Retinal pigment epithelial cell (primary cell): ENCODE measurements at regions not wholly inside any gene's neighbourhood (a gene's known extent, or its start where the extent isn't known, plus 50 kb on each side); places are given as distances from the start of the nearest gene placed in this dataset.

Experiments
- DNase-seq: peaks from one replicate; pipeline ENCODE4 v3.0.0-alpha.2; 2010; ENCODE audit warnings: low read depth
- H3K4me3 ChIP-seq: 2 replicates; pipeline ENCODE4 v1.5.1; 2011; ENCODE audit warnings: mild to moderate bottlenecking, low read length, control low read depth, moderate library complexity
- TF ChIP-seq, protein P1 (sequence below): conservative IDR thresholded peaks from 2 replicates; pipeline ENCODE4 v1.5.1; 2011; ENCODE audit warnings: low read depth, low read length, control low read depth, inconsistent platforms

GRCh38 chr1:78279051-78279450, 211.7 kb upstream of the PTGFR start:
- no peak for DNase-seq
- TF ChIP-seq, protein P1, sequence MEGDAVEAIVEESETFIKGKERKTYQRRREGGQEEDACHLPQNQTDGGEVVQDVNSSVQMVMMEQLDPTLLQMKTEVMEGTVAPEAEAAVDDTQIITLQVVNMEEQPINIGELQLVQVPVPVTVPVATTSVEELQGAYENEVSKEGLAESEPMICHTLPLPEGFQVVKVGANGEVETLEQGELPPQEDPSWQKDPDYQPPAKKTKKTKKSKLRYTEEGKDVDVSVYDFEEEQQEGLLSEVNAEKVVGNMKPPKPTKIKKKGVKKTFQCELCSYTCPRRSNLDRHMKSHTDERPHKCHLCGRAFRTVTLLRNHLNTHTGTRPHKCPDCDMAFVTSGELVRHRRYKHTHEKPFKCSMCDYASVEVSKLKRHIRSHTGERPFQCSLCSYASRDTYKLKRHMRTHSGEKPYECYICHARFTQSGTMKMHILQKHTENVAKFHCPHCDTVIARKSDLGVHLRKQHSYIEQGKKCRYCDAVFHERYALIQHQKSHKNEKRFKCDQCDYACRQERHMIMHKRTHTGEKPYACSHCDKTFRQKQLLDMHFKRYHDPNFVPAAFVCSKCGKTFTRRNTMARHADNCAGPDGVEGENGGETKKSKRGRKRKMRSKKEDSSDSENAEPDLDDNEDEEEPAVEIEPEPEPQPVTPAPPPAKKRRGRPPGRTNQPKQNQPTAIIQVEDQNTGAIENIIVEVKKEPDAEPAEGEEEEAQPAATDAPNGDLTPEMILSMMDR, result no peak

GRCh38 chr1:78280626-78281025, 210.1 kb upstream of the PTGFR start:
- DNase-seq, result no peak
- TF ChIP-seq, protein P1, result no peak
- no peak overlapping the region for H3K4me3 ChIP-seq

More at GRCh38 chr1:78279051-78279450, 211.7 kb upstream of the PTGFR start:
- H3K4me3 ChIP-seq, result no peak overlapping the region

DNA sequence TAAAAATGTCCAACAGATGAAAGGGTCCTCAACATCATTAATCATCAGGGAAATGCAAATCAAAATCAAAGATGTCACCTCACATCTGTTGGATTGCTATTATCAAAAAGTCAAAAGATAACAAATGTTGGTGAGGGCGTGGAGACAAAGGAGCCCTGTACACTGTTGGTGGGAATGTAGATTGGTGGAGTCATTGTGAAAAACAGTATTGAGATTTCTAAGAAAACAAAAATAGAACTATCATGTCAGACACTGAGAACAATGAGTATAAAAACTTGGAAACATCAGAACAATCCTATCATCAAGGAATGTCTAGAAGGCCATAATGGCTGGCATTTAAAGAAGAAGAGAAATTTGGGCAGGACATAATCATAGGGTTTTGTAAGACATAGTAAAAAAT, 209.2 kb upstream of the PTGFR start:
- H3K4me3 ChIP-seq, result no peak overlapping the region
- TF ChIP-seq, protein P1, result no peak
- no peak for DNase-seq

DNA sequence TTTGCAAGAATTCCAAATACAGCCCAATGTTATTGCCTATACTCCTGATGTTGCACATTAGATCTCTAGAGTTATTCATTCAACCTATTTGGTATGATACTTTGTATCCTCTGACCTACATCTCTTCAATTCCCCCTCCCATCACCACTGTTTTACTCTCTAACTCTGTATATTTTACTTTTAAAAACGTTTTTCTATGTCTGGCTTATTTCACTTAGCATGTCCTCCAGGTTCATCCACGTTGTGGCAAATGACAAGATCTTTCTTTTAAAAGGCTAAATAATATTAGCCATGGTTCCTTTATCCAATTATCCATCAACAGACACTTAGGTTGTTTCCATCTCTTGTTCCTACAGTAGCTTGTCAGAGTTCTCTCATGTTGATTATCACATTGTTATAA, 207.1 kb upstream of the PTGFR start:
- no peak for DNase-seq
- no peak overlapping the region for H3K4me3 ChIP-seq
- TF ChIP-seq, protein P1, result no peak

GRCh38 chr1:78284354-78284753, 206.4 kb upstream of the PTGFR start:
- TF ChIP-seq, protein P1, result no peak
- H3K4me3 ChIP-seq, result no peak overlapping the region
- DNase-seq, result no peak

- no peak for DNase-seq
- no peak overlapping the region for H3K4me3 ChIP-seq
- TF ChIP-seq, protein P1, result no peak
Observed at GRCh38 chr1:78286686-78287085, 204.1 kb upstream of the PTGFR start.

GRCh38 chr1:78289603-78290002, 201.2 kb upstream of the PTGFR start:
- H3K4me3 ChIP-seq, result no peak overlapping the region
- TF ChIP-seq, protein P1, result no peak
- no peak for DNase-seq
